HL-60 (cell line): ENCODE measurements at regions not wholly inside any gene's neighbourhood (a gene's known extent, or its start where the extent isn't known, plus 50 kb on each side); places are given as distances from the start of the nearest gene placed in this dataset.

ENCODE experiments used
- POLR2AphosphoS5 ChIP-seq: IDR thresholded peaks from 2 replicates; pipeline ENCODE4 v1.6.1; 2012; ENCODE audit warnings: low read depth
- TF ChIP-seq, protein P1 (sequence below): IDR thresholded peaks from one replicate; pipeline ENCODE4 v1.5.1; 2011; ENCODE audit warnings: low read length, control low read depth, inconsistent platforms; ENCODE audit not compliant: insufficient read depth

DNA sequence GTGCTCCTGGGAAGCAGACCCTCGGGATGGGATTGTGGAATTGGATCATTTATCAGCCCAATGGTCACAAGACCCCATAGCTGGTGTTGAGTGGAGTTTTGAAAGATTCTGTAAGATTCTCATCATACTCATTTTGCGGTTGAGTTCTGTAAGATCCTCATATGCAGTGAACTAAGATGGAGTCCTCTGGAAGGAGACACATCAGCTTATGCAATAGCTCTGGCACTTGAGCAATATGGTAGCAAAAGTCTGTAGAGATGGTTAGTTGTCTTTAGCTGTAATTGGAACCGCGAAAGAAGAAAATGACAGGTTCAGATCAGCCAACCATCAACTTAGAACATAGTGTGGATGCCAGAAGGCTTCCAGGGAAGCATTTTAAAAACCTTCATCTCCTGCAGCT lies 184.5 kb upstream of the TSC22D2 start:
- no peak for TF ChIP-seq POLR2AphosphoS5
- TF ChIP-seq, protein P1, sequence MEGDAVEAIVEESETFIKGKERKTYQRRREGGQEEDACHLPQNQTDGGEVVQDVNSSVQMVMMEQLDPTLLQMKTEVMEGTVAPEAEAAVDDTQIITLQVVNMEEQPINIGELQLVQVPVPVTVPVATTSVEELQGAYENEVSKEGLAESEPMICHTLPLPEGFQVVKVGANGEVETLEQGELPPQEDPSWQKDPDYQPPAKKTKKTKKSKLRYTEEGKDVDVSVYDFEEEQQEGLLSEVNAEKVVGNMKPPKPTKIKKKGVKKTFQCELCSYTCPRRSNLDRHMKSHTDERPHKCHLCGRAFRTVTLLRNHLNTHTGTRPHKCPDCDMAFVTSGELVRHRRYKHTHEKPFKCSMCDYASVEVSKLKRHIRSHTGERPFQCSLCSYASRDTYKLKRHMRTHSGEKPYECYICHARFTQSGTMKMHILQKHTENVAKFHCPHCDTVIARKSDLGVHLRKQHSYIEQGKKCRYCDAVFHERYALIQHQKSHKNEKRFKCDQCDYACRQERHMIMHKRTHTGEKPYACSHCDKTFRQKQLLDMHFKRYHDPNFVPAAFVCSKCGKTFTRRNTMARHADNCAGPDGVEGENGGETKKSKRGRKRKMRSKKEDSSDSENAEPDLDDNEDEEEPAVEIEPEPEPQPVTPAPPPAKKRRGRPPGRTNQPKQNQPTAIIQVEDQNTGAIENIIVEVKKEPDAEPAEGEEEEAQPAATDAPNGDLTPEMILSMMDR, result no peak
